ENCODE measurements at regions not wholly inside any gene's neighbourhood (a gene's known extent, or its start where the extent isn't known, plus 50 kb on each side); places are given as distances from the start of the nearest gene placed in this dataset.

DNA sequence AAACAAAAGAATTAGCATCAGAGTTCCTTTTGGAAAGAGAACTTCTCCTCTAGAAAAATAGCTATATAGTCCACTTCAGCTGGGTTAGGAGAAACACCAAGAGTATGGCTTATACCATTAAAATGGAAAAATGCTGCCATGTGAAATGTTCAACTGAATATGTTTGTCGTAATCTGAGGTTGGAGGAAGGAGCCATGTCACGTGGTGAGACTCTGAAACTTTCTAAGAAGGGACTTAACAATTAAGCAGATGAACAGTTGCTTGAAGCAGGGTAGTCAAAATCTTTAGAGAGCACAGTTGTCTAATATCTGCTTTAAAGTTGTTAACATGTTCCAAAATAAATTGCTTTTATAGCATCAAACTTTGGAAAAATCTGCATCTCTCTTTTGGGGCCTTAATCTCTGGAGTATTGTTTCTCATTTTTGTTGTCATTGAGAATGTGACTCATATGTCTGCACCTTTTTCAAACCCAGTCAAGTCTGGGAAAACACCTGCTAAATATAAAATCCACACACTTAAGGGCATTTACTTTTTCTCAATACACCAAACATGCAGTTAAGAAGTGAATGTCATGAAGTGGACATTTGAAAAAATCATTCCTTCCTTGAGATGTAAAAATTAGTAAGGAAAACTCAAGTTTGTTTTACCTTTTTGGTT lies 168.8 kb upstream of the PDE5A start:
- ATAC-seq (no peak), DNase-seq (no peak)
- Histone ChIP-seq H3K9me2 (replicated peaks; ENCODE audit: low read length) (no peaks in the 10 kb centered on the region), H4K20me1 (ENCODE audit: low read length) (no peaks in the 10 kb centered on the region), H3K79me2 (ENCODE audit: low read length) (no peaks in the 10 kb centered on the region), H3K36me3 (ENCODE audit: low read depth, low read length) (no peaks in the 10 kb centered on the region), H2AFZ (ENCODE audit: low read length) (no peak overlapping the region), H3K27ac (ENCODE audit: low read length) (no peak overlapping the region), H3K9ac (ENCODE audit: low read length) (no peak overlapping the region), H3F3A (ENCODE audit: low read length, unreplicated experiment) (no peaks in the 10 kb centered on the region), H3K4me2 (ENCODE audit: low read length) (no peak overlapping the region), H3K9me3 (ENCODE audit: low read length) (no peaks in the 10 kb centered on the region), H3K4me3 (ENCODE audit: low read length) (no peak overlapping the region), H3K4me1 (ENCODE audit: insufficient read depth, low read length) (peaks cover 8% of the 10 kb centered on the region; the same call in 1 of the 2 replicates), H3K27me3 (ENCODE audit: low read length) (no peaks in the 10 kb centered on the region)
- BruUV-seq (replicated peaks): no TSS peak
- ChIA-PET CTCF (no interaction called here), POLR2A (ENCODE audit: unreplicated experiment) (no interaction called here)
- intact Hi-C loops (cut with micrococcal nuclease): no loop called here
- no peak for TF ChIP-seq EZH2 (IDR thresholded peaks at IDR 0.05; ENCODE audit: low read length, unreplicated experiment)
- TF ChIP-seq CTCF (conservative IDR thresholded peaks at IDR 0.05; ENCODE audit: low read depth, low read length): no peak
- no peak for TF ChIP-seq EZH2phosphoT487 (IDR thresholded peaks at IDR 0.05; ENCODE audit: borderline replicate concordance, low read length)

GRCh38 chr4:119795986-119796578 lies 167.5 kb upstream of the PDE5A start:
- H3K4me1 ChIP-seq (ENCODE audit: insufficient read depth, low read length): peaks cover 14% of the 10 kb centered on the region
- TF ChIP-seq EZH2phosphoT487 (IDR thresholded peaks at IDR 0.05; ENCODE audit: borderline replicate concordance, low read length): no peak
- TF ChIP-seq EZH2 (IDR thresholded peaks at IDR 0.05; ENCODE audit: low read length, unreplicated experiment): no peak
- TF ChIP-seq CTCF (conservative IDR thresholded peaks at IDR 0.05; ENCODE audit: low read depth, low read length): no peak
- H4K20me1 ChIP-seq (ENCODE audit: low read length): no peaks in the 10 kb centered on the region
- no peak overlapping the region for H3K27ac ChIP-seq (ENCODE audit: low read length)
- ChIA-PET CTCF (no interaction called here), POLR2A (ENCODE audit: unreplicated experiment) (no interaction called here)
- no peak overlapping the region for H3K4me2 ChIP-seq (ENCODE audit: low read length)
- H3K9me2 ChIP-seq (replicated peaks; ENCODE audit: low read length): no peaks in the 10 kb centered on the region
- H2AFZ ChIP-seq (ENCODE audit: low read length): no peak overlapping the region
- intact Hi-C loops (cut with micrococcal nuclease): no loop called here
- H3K9ac ChIP-seq (ENCODE audit: low read length): no peak overlapping the region
- H3K79me2 ChIP-seq (ENCODE audit: low read length): no peaks in the 10 kb centered on the region
- no peak for ATAC-seq
- no peaks in the 10 kb centered on the region for H3F3A ChIP-seq (ENCODE audit: low read length, unreplicated experiment)
- no TSS peak for BruUV-seq (replicated peaks)
- H3K9me3 ChIP-seq (ENCODE audit: low read length): no peaks in the 10 kb centered on the region
- DNase-seq: no peak
- H3K36me3 ChIP-seq (ENCODE audit: low read depth, low read length): no peaks in the 10 kb centered on the region
- H3K4me3 ChIP-seq (ENCODE audit: low read length): no peak overlapping the region
- no peaks in the 10 kb centered on the region for H3K27me3 ChIP-seq (ENCODE audit: low read length)

GRCh38 chr4:119794681-119795080 lies 166.1 kb upstream of the PDE5A start:
- CTCF ChIA-PET: no interaction called here
- no peaks in the 10 kb centered on the region for H3K27me3 ChIP-seq (ENCODE audit: low read length)
- ATAC-seq: no peak

More at GRCh38 chr4:119794681-119795080, 166.1 kb upstream of the PDE5A start:
- POLR2A ChIA-PET (ENCODE audit: unreplicated experiment): no interaction called here
- no peak for DNase-seq
- Histone ChIP-seq H3K9ac (ENCODE audit: low read length) (no peak overlapping the region), H3K27ac (ENCODE audit: low read length) (no peak overlapping the region), H3K79me2 (ENCODE audit: low read length) (no peaks in the 10 kb centered on the region), H3K9me2 (replicated peaks; ENCODE audit: low read length) (no peaks in the 10 kb centered on the region), H3K4me1 (ENCODE audit: insufficient read depth, low read length) (peaks cover 18% of the 10 kb centered on the region), H3K36me3 (ENCODE audit: low read depth, low read length) (no peaks in the 10 kb centered on the region), H3K4me2 (ENCODE audit: low read length) (no peak overlapping the region), H3K9me3 (ENCODE audit: low read length) (no peaks in the 10 kb centered on the region), H4K20me1 (ENCODE audit: low read length) (no peaks in the 10 kb centered on the region), H2AFZ (ENCODE audit: low read length) (no peak overlapping the region), H3K4me3 (ENCODE audit: low read length) (no peak overlapping the region), H3F3A (ENCODE audit: low read length, unreplicated experiment) (no peaks in the 10 kb centered on the region)
- intact Hi-C loops (cut with micrococcal nuclease): no loop called here
- TF ChIP-seq EZH2 (IDR thresholded peaks at IDR 0.05; ENCODE audit: low read length, unreplicated experiment) (no peak), EZH2phosphoT487 (IDR thresholded peaks at IDR 0.05; ENCODE audit: borderline replicate concordance, low read length) (no peak), CTCF (conservative IDR thresholded peaks at IDR 0.05; ENCODE audit: low read depth, low read length) (no peak)
- no TSS peak for BruUV-seq (replicated peaks)
